ENCODE measurements at regions not wholly inside any gene's neighbourhood (a gene's known extent, or its start where the extent isn't known, plus 50 kb on each side); places are given as distances from the start of the nearest gene placed in this dataset.

DNA sequence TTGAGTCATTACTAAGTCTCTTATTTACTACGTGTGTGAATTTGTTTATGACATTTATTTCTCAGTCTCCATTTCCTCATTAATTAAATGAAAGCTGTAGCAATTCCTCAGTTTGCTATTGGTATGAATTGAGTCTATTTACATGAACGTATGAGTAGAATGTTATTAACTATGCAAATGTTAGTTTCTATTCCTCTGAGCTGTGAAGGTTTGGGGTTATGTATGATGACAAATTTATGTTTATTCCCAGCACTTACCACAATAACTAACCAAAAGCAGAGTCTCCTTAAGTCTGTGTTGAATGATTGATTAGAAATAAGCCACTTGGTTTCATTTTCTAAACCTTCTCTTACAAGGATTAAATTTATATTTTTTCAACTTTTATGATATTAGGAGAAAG is 1340.9 kb downstream of the FSCB start:
- Mint-ChIP-seq H3K4me1 (no peaks in the 10 kb centered on the region), H3K27me3 (ENCODE audit: low read depth) (no peaks in the 10 kb centered on the region), H3K27ac (ENCODE audit: unreplicated experiment) (no peak overlapping the region), H3K4me3 (no peak overlapping the region), H3K36me3 (ENCODE audit: low read depth) (no peaks in the 10 kb centered on the region), H3K9me3 (peaks cover 3% of the 10 kb centered on the region)
- TF ChIP-seq, protein P1, sequence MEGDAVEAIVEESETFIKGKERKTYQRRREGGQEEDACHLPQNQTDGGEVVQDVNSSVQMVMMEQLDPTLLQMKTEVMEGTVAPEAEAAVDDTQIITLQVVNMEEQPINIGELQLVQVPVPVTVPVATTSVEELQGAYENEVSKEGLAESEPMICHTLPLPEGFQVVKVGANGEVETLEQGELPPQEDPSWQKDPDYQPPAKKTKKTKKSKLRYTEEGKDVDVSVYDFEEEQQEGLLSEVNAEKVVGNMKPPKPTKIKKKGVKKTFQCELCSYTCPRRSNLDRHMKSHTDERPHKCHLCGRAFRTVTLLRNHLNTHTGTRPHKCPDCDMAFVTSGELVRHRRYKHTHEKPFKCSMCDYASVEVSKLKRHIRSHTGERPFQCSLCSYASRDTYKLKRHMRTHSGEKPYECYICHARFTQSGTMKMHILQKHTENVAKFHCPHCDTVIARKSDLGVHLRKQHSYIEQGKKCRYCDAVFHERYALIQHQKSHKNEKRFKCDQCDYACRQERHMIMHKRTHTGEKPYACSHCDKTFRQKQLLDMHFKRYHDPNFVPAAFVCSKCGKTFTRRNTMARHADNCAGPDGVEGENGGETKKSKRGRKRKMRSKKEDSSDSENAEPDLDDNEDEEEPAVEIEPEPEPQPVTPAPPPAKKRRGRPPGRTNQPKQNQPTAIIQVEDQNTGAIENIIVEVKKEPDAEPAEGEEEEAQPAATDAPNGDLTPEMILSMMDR (conservative IDR thresholded peaks at IDR 0.05): no peak
- DNase-seq (ENCODE audit: low read depth, low spot score): no peak

DNA sequence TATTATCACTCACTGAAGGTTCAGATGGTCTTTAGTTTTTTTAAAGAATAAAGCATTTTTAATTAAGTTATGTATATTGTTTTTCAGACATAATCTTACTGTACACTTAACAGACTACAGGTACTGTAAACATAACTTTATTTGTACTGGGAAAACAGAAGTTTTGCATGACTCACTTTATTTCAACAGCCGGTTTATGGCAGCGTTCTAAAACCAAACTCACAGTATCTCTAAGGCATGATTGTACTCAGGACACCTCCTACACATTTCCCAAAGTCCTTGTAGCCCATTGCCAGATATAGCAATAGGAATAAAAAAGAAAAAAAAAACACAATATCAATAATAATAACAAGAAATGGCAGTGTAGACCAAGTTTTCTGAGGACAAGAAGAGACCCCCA is 1341.4 kb downstream of the FSCB start:
- Mint-ChIP-seq H3K4me3 (no peak overlapping the region), H3K27me3 (ENCODE audit: low read depth) (no peaks in the 10 kb centered on the region), H3K9me3 (no peaks in the 10 kb centered on the region), H3K27ac (ENCODE audit: unreplicated experiment) (no peak overlapping the region), H3K4me1 (no peaks in the 10 kb centered on the region), H3K36me3 (ENCODE audit: low read depth) (no peaks in the 10 kb centered on the region)
- TF ChIP-seq, protein P1 (conservative IDR thresholded peaks at IDR 0.05): no peak
- no peak for DNase-seq (ENCODE audit: low read depth, low spot score)

DNA sequence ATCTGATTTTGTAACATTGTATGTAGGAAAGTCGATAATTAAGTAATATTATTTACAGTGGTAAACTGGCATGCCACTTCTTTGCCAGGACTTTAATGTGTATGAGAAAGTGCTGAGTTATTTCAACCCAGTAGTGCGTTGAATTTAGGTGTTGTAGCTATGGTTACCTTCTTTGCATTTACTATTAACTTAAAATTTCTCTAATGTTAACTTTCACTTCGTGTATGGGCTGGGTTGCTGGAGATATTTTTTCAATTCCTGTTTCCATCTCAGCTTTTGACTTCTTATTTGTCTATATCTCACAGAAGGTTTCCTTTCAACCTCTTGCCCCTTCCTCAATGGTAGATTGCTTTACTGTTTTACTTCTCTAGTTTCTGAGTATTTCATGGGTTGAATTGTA is 1345.6 kb downstream of the FSCB start:
- Mint-ChIP-seq H3K9me3 (no peaks in the 10 kb centered on the region), H3K27me3 (ENCODE audit: low read depth) (no peaks in the 10 kb centered on the region), H3K4me3 (no peak overlapping the region), H3K27ac (ENCODE audit: unreplicated experiment) (no peak overlapping the region), H3K36me3 (ENCODE audit: low read depth) (no peaks in the 10 kb centered on the region), H3K4me1 (no peaks in the 10 kb centered on the region)
- DNase-seq (ENCODE audit: low read depth, low spot score): no peak
- TF ChIP-seq, protein P1 (conservative IDR thresholded peaks at IDR 0.05): no peak

DNA sequence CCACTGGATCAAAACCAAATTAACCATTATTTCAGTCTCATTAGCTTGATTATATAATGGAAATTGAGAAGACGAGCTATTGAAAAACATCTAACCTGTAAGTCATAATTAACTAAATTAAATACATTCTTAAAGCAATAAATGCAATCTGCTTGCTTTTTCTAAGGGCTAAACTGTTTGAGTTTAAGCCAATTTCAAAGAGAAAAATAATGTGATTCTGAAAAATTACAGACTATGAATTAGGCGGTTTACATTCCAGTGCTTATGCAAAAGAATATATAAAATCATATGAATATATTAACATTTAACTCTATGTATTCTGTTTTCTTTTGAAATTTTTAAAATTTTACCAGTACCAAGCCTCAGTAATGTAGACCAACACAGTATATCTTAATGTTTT is 1349.4 kb downstream of the FSCB start:
- no peak for DNase-seq (ENCODE audit: low read depth, low spot score)
- Mint-ChIP-seq H3K9me3 (no peaks in the 10 kb centered on the region), H3K4me3 (no peak overlapping the region), H3K4me1 (no peaks in the 10 kb centered on the region), H3K27ac (ENCODE audit: unreplicated experiment) (no peak overlapping the region), H3K27me3 (ENCODE audit: low read depth) (no peaks in the 10 kb centered on the region), H3K36me3 (ENCODE audit: low read depth) (no peaks in the 10 kb centered on the region)
- TF ChIP-seq, protein P1 (conservative IDR thresholded peaks at IDR 0.05): no peak

DNA sequence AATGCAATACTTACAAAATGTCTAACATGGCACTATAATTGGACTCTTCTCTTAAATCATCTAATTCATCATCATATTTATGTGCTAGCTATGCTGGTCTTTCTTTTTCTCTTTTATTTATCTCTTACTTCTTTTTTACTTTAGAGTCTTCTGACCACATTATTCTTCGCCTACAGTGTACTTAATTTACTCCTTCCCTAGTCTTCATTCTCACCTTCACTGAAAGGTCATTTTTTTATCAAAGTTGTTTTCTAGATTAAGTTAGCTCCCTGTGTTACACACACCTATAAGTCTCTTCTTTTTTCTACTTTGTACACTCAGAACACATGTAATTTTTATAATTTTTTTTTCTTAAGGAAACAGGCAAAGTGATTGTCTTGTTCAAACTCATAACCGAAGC is 1351.2 kb downstream of the FSCB start:
- H3K4me1 Mint-ChIP-seq: no peaks in the 10 kb centered on the region
- H3K36me3 Mint-ChIP-seq (ENCODE audit: low read depth): no peaks in the 10 kb centered on the region
- no peaks in the 10 kb centered on the region for H3K27me3 Mint-ChIP-seq (ENCODE audit: low read depth)
- no peak overlapping the region for H3K27ac Mint-ChIP-seq (ENCODE audit: unreplicated experiment)
- TF ChIP-seq, protein P1 (conservative IDR thresholded peaks at IDR 0.05): no peak
- no peaks in the 10 kb centered on the region for H3K9me3 Mint-ChIP-seq
- DNase-seq (ENCODE audit: low read depth, low spot score): no peak
- no peak overlapping the region for H3K4me3 Mint-ChIP-seq

DNA sequence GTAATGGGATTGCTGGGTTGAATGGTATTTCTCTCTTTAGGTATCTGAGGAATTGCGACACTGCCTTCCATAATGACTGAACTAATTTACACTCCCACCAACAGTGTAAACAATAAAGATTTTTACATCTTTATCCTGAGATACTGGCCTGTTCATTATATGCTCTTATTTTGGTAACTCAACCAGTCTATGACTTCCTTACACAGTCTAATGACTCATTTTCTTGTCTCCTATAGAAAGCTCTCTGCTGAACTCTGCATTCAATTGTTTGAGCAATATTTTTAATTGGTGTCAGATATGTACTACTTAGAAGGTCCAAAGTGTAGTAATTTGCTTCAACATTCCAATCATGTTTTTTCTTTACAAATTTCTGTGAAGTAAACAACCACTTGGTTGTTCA is 1351.8 kb downstream of the FSCB start:
- TF ChIP-seq, protein P1 (conservative IDR thresholded peaks at IDR 0.05): no peak
- Mint-ChIP-seq H3K4me3 (no peak overlapping the region), H3K27ac (ENCODE audit: unreplicated experiment) (no peak overlapping the region), H3K4me1 (no peaks in the 10 kb centered on the region), H3K27me3 (ENCODE audit: low read depth) (no peaks in the 10 kb centered on the region), H3K9me3 (no peaks in the 10 kb centered on the region), H3K36me3 (ENCODE audit: low read depth) (no peaks in the 10 kb centered on the region)
- DNase-seq (ENCODE audit: low read depth, low spot score): no peak

Measured in neural crest cell (in vitro differentiated cells).